ENCODE measurements at regions not wholly inside any gene's neighbourhood (a gene's known extent, or its start where the extent isn't known, plus 50 kb on each side); places are given as distances from the start of the nearest gene placed in this dataset.
"Not testable (repeated sequence)": the region's sequence is repeated elsewhere in the genome, so short reads cannot be mapped to it uniquely, and the experiment has no call there.

DNA sequence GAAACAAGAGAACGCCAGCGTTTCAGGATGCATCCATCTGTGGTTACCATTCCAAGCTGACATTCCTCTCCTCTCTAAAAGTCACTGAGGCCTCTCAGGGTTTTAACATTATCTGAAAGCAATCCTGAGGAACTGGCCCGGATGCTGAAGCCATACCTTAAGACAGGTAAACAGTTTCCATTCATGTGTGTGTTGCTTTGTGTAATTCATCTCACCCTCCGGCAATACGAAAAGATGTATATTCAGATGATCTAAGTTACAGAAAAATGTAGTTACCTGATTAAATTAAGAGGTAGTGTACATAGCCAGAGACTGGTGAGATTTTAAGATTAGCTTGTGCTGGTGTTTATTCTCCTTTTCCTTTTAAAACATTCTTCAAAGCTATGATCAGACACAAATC is 68.4 kb upstream of the BACH2 start:
- Histone ChIP-seq H3K36me3 (ENCODE audit: control insufficient read depth in 2 of 2, insufficient read depth in 2 of 2, low read length in 2 of 2) (no peaks in the 10 kb centered on the region), H3K27ac (ENCODE audit: low read depth in 2 of 2, low read length in 2 of 2) (no peak overlapping the region), H3K4me3 (ENCODE audit: low read length in 2 of 2) (no peak overlapping the region), H3K27me3 (ENCODE audit: control insufficient read depth in 2 of 2, insufficient read depth in 2 of 2, low read length in 2 of 2) (no peaks in the 10 kb centered on the region), H3K9me3 (ENCODE audit: control insufficient read depth in 2 of 2, low read length in 2 of 2) (no peaks in the 10 kb centered on the region), H3K9ac (ENCODE audit: low read depth in 1 of 2, low read length in 2 of 2) (no peak overlapping the region), H3K4me1 (ENCODE audit: control insufficient read depth in 2 of 2, insufficient read depth in 2 of 2, low read length in 2 of 2) (no peaks in the 10 kb centered on the region)

- no peaks in the 10 kb centered on the region for H3K9me3 ChIP-seq (ENCODE audit: control insufficient read depth in 2 of 2, low read length in 2 of 2)
- no peaks in the 10 kb centered on the region for H3K27me3 ChIP-seq (ENCODE audit: control insufficient read depth in 2 of 2, insufficient read depth in 2 of 2, low read length in 2 of 2)
- H3K4me3 ChIP-seq (ENCODE audit: low read length in 2 of 2), result no peak overlapping the region
- H3K4me1 ChIP-seq (ENCODE audit: control insufficient read depth in 2 of 2, insufficient read depth in 2 of 2, low read length in 2 of 2), result no peaks in the 10 kb centered on the region
- no peak overlapping the region for H3K9ac ChIP-seq (ENCODE audit: low read depth in 1 of 2, low read length in 2 of 2)
- no peaks in the 10 kb centered on the region for H3K36me3 ChIP-seq (ENCODE audit: control insufficient read depth in 2 of 2, insufficient read depth in 2 of 2, low read length in 2 of 2)
- no peak overlapping the region for H3K27ac ChIP-seq (ENCODE audit: low read depth in 2 of 2, low read length in 2 of 2)
Observed at GRCh38 chr6:90364286-90364685, 67.6 kb upstream of the BACH2 start.

DNA sequence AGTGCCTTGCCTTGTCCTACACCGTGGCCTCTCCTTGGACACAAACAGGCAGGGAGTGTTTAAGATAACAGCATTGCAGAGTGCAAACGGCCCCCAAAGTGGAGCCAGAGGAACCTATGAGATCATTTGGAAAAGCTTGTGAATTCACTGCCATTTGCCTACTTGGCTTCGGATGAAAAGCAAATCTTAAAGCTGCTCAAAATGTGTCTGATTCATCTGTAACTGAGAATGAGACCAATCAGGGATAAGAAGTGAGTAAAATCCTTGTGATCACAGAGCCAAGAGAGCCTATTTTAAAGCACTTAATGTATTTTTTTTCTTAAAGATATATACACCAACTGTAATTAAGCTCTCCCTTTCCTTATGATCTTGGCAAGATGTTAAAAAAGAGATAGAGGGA is 65.7 kb upstream of the BACH2 start:
- H3K9ac ChIP-seq (ENCODE audit: low read depth in 1 of 2, low read length in 2 of 2), result no peak overlapping the region
- no peaks in the 10 kb centered on the region for H3K27me3 ChIP-seq (ENCODE audit: control insufficient read depth in 2 of 2, insufficient read depth in 2 of 2, low read length in 2 of 2)
- no peaks in the 10 kb centered on the region for H3K36me3 ChIP-seq (ENCODE audit: control insufficient read depth in 2 of 2, insufficient read depth in 2 of 2, low read length in 2 of 2)
- no peaks in the 10 kb centered on the region for H3K9me3 ChIP-seq (ENCODE audit: control insufficient read depth in 2 of 2, low read length in 2 of 2)
- no peak overlapping the region for H3K27ac ChIP-seq (ENCODE audit: low read depth in 2 of 2, low read length in 2 of 2)
- H3K4me3 ChIP-seq (ENCODE audit: low read length in 2 of 2), result no peak overlapping the region
- H3K4me1 ChIP-seq (ENCODE audit: control insufficient read depth in 2 of 2, insufficient read depth in 2 of 2, low read length in 2 of 2), result no peaks in the 10 kb centered on the region

GRCh38 chr6:90361174-90361573 is 64.5 kb upstream of the BACH2 start:
- H3K4me3 ChIP-seq (ENCODE audit: low read length in 2 of 2), result no peak overlapping the region
- H3K9ac ChIP-seq (ENCODE audit: low read depth in 1 of 2, low read length in 2 of 2), result no peak overlapping the region
- H3K36me3 ChIP-seq (ENCODE audit: control insufficient read depth in 2 of 2, insufficient read depth in 2 of 2, low read length in 2 of 2), result no peaks in the 10 kb centered on the region
- no peaks in the 10 kb centered on the region for H3K4me1 ChIP-seq (ENCODE audit: control insufficient read depth in 2 of 2, insufficient read depth in 2 of 2, low read length in 2 of 2)
- H3K9me3 ChIP-seq (ENCODE audit: control insufficient read depth in 2 of 2, low read length in 2 of 2), result no peaks in the 10 kb centered on the region
- H3K27ac ChIP-seq (ENCODE audit: low read depth in 2 of 2, low read length in 2 of 2), result no peak overlapping the region
- H3K27me3 ChIP-seq (ENCODE audit: control insufficient read depth in 2 of 2, insufficient read depth in 2 of 2, low read length in 2 of 2), result no peaks in the 10 kb centered on the region

GRCh38 chr6:90358036-90358770 is 61.6 kb upstream of the BACH2 start:
- H3K36me3 ChIP-seq (ENCODE audit: control insufficient read depth in 2 of 2, insufficient read depth in 2 of 2, low read length in 2 of 2); H3K27me3 ChIP-seq (ENCODE audit: control insufficient read depth in 2 of 2, insufficient read depth in 2 of 2, low read length in 2 of 2); H3K4me3 ChIP-seq (ENCODE audit: low read length in 2 of 2); H3K9ac ChIP-seq (ENCODE audit: low read depth in 1 of 2, low read length in 2 of 2); H3K4me1 ChIP-seq (ENCODE audit: control insufficient read depth in 2 of 2, insufficient read depth in 2 of 2, low read length in 2 of 2); H3K27ac ChIP-seq (ENCODE audit: low read depth in 2 of 2, low read length in 2 of 2); H3K9me3 ChIP-seq (ENCODE audit: control insufficient read depth in 2 of 2, low read length in 2 of 2): not testable (repeated sequence)

GRCh38 chr6:90356012-90356421 is 59.4 kb upstream of the BACH2 start:
- Histone ChIP-seq H3K27ac (ENCODE audit: low read depth in 2 of 2, low read length in 2 of 2) (no peak overlapping the region), H3K27me3 (ENCODE audit: control insufficient read depth in 2 of 2, insufficient read depth in 2 of 2, low read length in 2 of 2) (peaks cover 0 to 2% of the 10 kb centered on the region in 2 donors), H3K4me3 (ENCODE audit: low read length in 2 of 2) (no peak overlapping the region), H3K4me1 (ENCODE audit: control insufficient read depth in 2 of 2, insufficient read depth in 2 of 2, low read length in 2 of 2) (no peaks in the 10 kb centered on the region), H3K9me3 (ENCODE audit: control insufficient read depth in 2 of 2, low read length in 2 of 2) (no peaks in the 10 kb centered on the region), H3K36me3 (ENCODE audit: control insufficient read depth in 2 of 2, insufficient read depth in 2 of 2, low read length in 2 of 2) (no peaks in the 10 kb centered on the region), H3K9ac (ENCODE audit: low read depth in 1 of 2, low read length in 2 of 2) (no peak overlapping the region)

DNA sequence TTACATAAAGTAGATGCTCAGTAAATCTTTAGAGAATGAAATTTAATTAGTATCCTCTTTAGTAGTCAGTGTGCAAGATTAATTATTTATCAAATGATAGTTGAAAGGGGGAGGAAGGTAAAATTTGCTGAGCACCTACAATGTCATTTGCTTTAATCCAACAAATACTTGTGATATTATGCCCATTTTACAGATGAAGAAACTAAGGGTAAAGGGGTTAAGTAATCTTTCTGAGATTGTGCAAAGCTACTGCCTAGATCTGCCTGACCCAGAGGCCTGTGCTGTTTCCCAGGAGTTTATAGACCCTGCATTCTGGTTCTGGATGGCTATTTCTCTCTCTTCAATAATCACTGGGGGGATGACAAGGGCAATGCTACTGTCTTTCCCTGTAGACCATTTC is 58.3 kb upstream of the BACH2 start:
- no peaks in the 10 kb centered on the region for H3K36me3 ChIP-seq (ENCODE audit: control insufficient read depth in 2 of 2, insufficient read depth in 2 of 2, low read length in 2 of 2)
- no peaks in the 10 kb centered on the region for H3K9me3 ChIP-seq (ENCODE audit: control insufficient read depth in 2 of 2, low read length in 2 of 2)
- no peak overlapping the region for H3K27ac ChIP-seq (ENCODE audit: low read depth in 2 of 2, low read length in 2 of 2)
- H3K4me1 ChIP-seq (ENCODE audit: control insufficient read depth in 2 of 2, insufficient read depth in 2 of 2, low read length in 2 of 2), result no peaks in the 10 kb centered on the region
- H3K9ac ChIP-seq (ENCODE audit: low read depth in 1 of 2, low read length in 2 of 2), result no peak overlapping the region
- peaks cover 0 to 2% of the 10 kb centered on the region in 2 donors for H3K27me3 ChIP-seq (ENCODE audit: control insufficient read depth in 2 of 2, insufficient read depth in 2 of 2, low read length in 2 of 2)
- H3K4me3 ChIP-seq (ENCODE audit: low read length in 2 of 2), result no peak overlapping the region

DNA sequence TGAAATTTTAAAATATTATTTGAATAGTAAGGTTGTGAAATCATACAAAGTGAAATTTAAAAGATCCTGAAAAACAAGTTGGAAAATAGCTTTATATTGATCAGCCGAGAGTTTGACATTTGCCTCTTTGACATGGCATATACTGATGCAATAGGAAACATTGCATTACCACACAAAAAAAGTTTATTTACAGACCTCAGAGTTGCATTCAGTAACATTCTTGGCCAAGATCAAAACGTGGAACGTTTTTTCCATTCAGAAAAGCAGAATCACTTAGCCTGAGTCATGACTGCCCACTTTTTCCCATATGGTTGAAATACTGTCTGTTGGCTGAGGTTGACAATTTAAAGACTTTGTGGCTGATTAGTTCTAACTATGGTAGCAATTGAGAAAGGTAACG is 55.1 kb upstream of the BACH2 start:
- H3K4me1 ChIP-seq (ENCODE audit: control insufficient read depth in 2 of 2, insufficient read depth in 2 of 2, low read length in 2 of 2), result no peaks in the 10 kb centered on the region
- no peak overlapping the region for H3K9ac ChIP-seq (ENCODE audit: low read depth in 1 of 2, low read length in 2 of 2)
- peaks cover 0 to 2% of the 10 kb centered on the region in 2 donors for H3K27me3 ChIP-seq (ENCODE audit: control insufficient read depth in 2 of 2, insufficient read depth in 2 of 2, low read length in 2 of 2)
- no peaks in the 10 kb centered on the region for H3K36me3 ChIP-seq (ENCODE audit: control insufficient read depth in 2 of 2, insufficient read depth in 2 of 2, low read length in 2 of 2)
- H3K4me3 ChIP-seq (ENCODE audit: low read length in 2 of 2), result no peak overlapping the region
- no peaks in the 10 kb centered on the region for H3K9me3 ChIP-seq (ENCODE audit: control insufficient read depth in 2 of 2, low read length in 2 of 2)
- H3K27ac ChIP-seq (ENCODE audit: low read depth in 2 of 2, low read length in 2 of 2), result no peak overlapping the region

- Histone ChIP-seq H3K27ac (ENCODE audit: low read depth in 2 of 2, low read length in 2 of 2) (no peak overlapping the region), H3K27me3 (ENCODE audit: control insufficient read depth in 2 of 2, insufficient read depth in 2 of 2, low read length in 2 of 2) (peaks cover 0 to under 1% of the 10 kb centered on the region in 2 donors), H3K4me3 (ENCODE audit: low read length in 2 of 2) (no peak overlapping the region), H3K4me1 (ENCODE audit: control insufficient read depth in 2 of 2, insufficient read depth in 2 of 2, low read length in 2 of 2) (no peaks in the 10 kb centered on the region), H3K36me3 (ENCODE audit: control insufficient read depth in 2 of 2, insufficient read depth in 2 of 2, low read length in 2 of 2) (no peaks in the 10 kb centered on the region), H3K9me3 (ENCODE audit: control insufficient read depth in 2 of 2, low read length in 2 of 2) (no peaks in the 10 kb centered on the region), H3K9ac (ENCODE audit: low read depth in 1 of 2, low read length in 2 of 2) (no peak overlapping the region)
Observed at GRCh38 chr6:90350689-90351554, 54.3 kb upstream of the BACH2 start.

- Histone ChIP-seq H3K36me3 (ENCODE audit: control insufficient read depth in 2 of 2, insufficient read depth in 2 of 2, low read length in 2 of 2) (no peaks in the 10 kb centered on the region), H3K9me3 (ENCODE audit: control insufficient read depth in 2 of 2, low read length in 2 of 2) (no peaks in the 10 kb centered on the region), H3K4me1 (ENCODE audit: control insufficient read depth in 2 of 2, insufficient read depth in 2 of 2, low read length in 2 of 2) (no peaks in the 10 kb centered on the region), H3K27me3 (ENCODE audit: control insufficient read depth in 2 of 2, insufficient read depth in 2 of 2, low read length in 2 of 2) (no peaks in the 10 kb centered on the region), H3K4me3 (ENCODE audit: low read length in 2 of 2) (no peak overlapping the region), H3K27ac (ENCODE audit: low read depth in 2 of 2, low read length in 2 of 2) (no peak overlapping the region), H3K9ac (ENCODE audit: low read depth in 1 of 2, low read length in 2 of 2) (no peak overlapping the region)
Observed at GRCh38 chr6:90347411-90347851, 50.8 kb upstream of the BACH2 start.
